ENCODE measurements at regions not wholly inside any gene's neighbourhood (a gene's known extent, or its start where the extent isn't known, plus 50 kb on each side); places are given as distances from the start of the nearest gene placed in this dataset.

DNA sequence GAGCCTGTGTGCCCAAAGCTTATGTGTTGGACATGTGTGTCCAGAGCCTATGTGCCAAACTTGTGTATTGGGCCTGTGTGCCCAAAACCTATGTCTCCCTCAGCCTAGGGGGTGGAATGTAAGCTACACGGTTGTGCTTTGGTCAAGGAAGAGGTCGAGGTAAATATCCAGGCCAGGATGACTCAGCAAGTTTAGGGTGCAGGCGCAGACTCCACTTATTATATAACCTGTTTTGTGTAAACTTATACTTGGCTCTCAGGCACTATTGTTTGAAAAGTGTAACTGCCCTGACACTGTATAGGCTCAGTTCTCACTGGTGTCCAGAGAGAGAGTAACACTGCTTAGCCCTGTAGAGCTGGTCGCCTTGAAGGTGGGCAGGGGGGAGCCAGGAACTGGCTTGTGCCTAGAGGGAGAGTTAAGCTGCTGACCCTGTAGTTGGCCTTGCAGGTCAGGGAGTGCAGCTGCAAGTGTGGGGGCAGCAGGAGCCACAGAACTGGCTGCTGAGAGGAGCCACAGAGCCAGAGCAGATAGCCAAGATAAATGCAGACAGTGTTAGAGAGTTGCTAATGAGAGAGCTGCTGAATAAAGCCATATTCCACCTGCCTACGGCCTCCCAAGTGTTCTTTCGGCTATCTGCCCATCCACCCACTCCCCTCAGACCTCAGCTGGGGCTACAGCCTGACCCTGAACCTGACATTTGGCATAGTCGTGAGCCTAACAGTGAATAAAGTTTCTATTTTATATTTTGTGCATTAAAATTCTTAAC is 517.2 kb upstream of the SLITRK1 start:
- H4K5ac ChIP-seq (ENCODE audit: low read depth, low read length) = peak overlapping the region; percentile 21; the same call in 1 of the 2 replicates
- H3K56ac ChIP-seq (ENCODE audit: extremely low read depth, insufficient read depth, low read length) = no peak overlapping the region
- H3K9ac ChIP-seq (ENCODE audit: low read depth, low read length) = no peak overlapping the region
- peak overlapping the region; percentile 48; the same call in 1 of the 2 replicates for H3K23ac ChIP-seq (ENCODE audit: low read depth, low read length)
- no peaks in the 10 kb centered on the region for H3K36me3 ChIP-seq (ENCODE audit: control insufficient read depth, insufficient read depth, low read length)
- H2AK5ac ChIP-seq (ENCODE audit: low read depth, low read length) = peak overlapping the region; percentile 78
- H4K20me1 ChIP-seq (ENCODE audit: insufficient read depth, low read length) = no peaks in the 10 kb centered on the region
- H3K4ac ChIP-seq (ENCODE audit: low read depth, low read length) = peak overlapping the region; percentile 59
- peak; percentile 92 for TF ChIP-seq NFE2L2 (IDR thresholded peaks at IDR 0.05; ENCODE audit: low read depth, low read length)
- no peak for TF ChIP-seq FOS (IDR thresholded peaks at IDR 0.05; ENCODE audit: low read depth, low read length)
- H2BK15ac ChIP-seq (ENCODE audit: low read depth, low read length) = peak overlapping the region; percentile 66; the same call in 1 of the 3 replicates
- no TSS peak for BruUV-seq (replicated peaks)
- H3K27ac ChIP-seq (ENCODE audit: insufficient read depth, low read length) = no peak overlapping the region
- peak overlapping the region; percentile 82 for H3K14ac ChIP-seq (replicated peaks; ENCODE audit: low read depth, low read length)
- H3K18ac ChIP-seq (ENCODE audit: low read depth, low read length) = peak overlapping the region; percentile 37; the same call in 1 of the 2 replicates
- H3K4me2 ChIP-seq (ENCODE audit: low read depth, low read length) = no peak overlapping the region
- H3K9me3 ChIP-seq (ENCODE audit: control insufficient read depth, insufficient read depth, low read length) = no peaks in the 10 kb centered on the region; the same call in 1 of the 2 replicates
- H4K8ac ChIP-seq (ENCODE audit: low read depth in 2 of 2, low read length in 2 of 2) = peak overlapping the region; percentile 10 to 65; a peak in 2 of 4 replicates
- peak overlapping the region; percentile 58 for H2BK120ac ChIP-seq (ENCODE audit: low read depth, low read length)
- H2BK20ac ChIP-seq (ENCODE audit: low read depth, low read length) = peak overlapping the region; percentile 31; the same call in 1 of the 2 replicates
- H3K4me1 ChIP-seq (ENCODE audit: control insufficient read depth, insufficient read depth, low read length) = peaks cover 4% of the 10 kb centered on the region
- 57% methylated on average over 1 of the region's 7 CpGs; no CpG with 5 or more reads in 1 of the 2 experiments for WGBS, 2 experiments (ENCODE audit: extremely low coverage in 2 of 2, insufficient read length in 1 of 2)
- peak overlapping the region; percentile 54 for H2BK5ac ChIP-seq (ENCODE audit: low read depth, low read length, poor library complexity, severe bottlenecking)
- no peak for ATAC-seq (ENCODE audit: low read depth)
- DNase-seq = no peak
- dilution Hi-C loops (cut with HindIII; ENCODE audit: low sequenced_read_pairs, unreplicated experiment) = no loop called here
- POLR2A ChIA-PET (ENCODE audit: unreplicated experiment) = no interaction called here
- intact Hi-C loops (cut with micrococcal nuclease) = no loop called here
- no peak overlapping the region for H3K4me3 ChIP-seq (ENCODE audit: insufficient read depth, low read depth, low read length)
- H3K9me1 ChIP-seq (ENCODE audit: insufficient read depth, low read length) = peaks cover 4% of the 10 kb centered on the region; the same call in 1 of the 2 replicates
- H2AK9ac ChIP-seq (replicated peaks; ENCODE audit: low read depth, low read length, poor library complexity) = no peak overlapping the region
- in situ Hi-C loops (cut with MboI; ENCODE audit: low sequenced_read_pairs) = no loop called here
- H4K91ac ChIP-seq (ENCODE audit: insufficient read depth, low read depth, low read length) = peak overlapping the region; percentile 43; the same call in 1 of the 2 replicates
- no peaks in the 10 kb centered on the region for H3K79me1 ChIP-seq (ENCODE audit: low read depth in 1 of 2, low read length in 2 of 2)
- H3K27me3 ChIP-seq (ENCODE audit: control insufficient read depth, insufficient read depth, low read length) = no peaks in the 10 kb centered on the region
- peak overlapping the region; percentile 74 for H2AFZ ChIP-seq (replicated peaks; ENCODE audit: low read length, poor library complexity)
- CTCF ChIA-PET = no interaction called here

All from IMR-90 (cell line).